HEK293 (cell line): ENCODE measurements at regions not wholly inside any gene's neighbourhood (a gene's known extent, or its start where the extent isn't known, plus 50 kb on each side); places are given as distances from the start of the nearest gene placed in this dataset.

ENCODE experiments used
- BCL11B ChIP-seq: fragments of 450-650 bp; formaldehyde crosslinking; IDR thresholded peaks from 2 replicates; pipeline ENCODE4 v1.5.1; 2016; ENCODE audit warnings: low read depth, missing biosample characterization, missing genetic modification characterization
- EGR2 ChIP-seq: fragments of 450-650 bp; formaldehyde crosslinking; IDR thresholded peaks from 2 replicates; pipeline ENCODE4 v1.5.1; 2016; ENCODE audit warnings: low read depth, missing biosample characterization, missing genetic modification characterization
- GFI1B ChIP-seq: fragments of 450-650 bp; formaldehyde crosslinking; IDR thresholded peaks from 2 replicates; pipeline ENCODE4 v1.5.1; 2016; ENCODE audit warnings: missing biosample characterization, missing genetic modification characterization
- GLI4 ChIP-seq: fragments of 450-650 bp; formaldehyde crosslinking; IDR thresholded peaks from 2 replicates; pipeline ENCODE4 v1.5.1; 2016; ENCODE audit warnings: missing biosample characterization, missing genetic modification characterization
- HOXD13 ChIP-seq: sonication (generic); formaldehyde crosslinking; IDR thresholded peaks from 2 replicates; pipeline ENCODE4 v1.8.0; 2022; ENCODE audit warnings: missing genetic modification reagents, borderline replicate concordance
- IKZF3 ChIP-seq: fragments of 450-650 bp; IDR thresholded peaks from 2 replicates; pipeline ENCODE4 v1.5.0; 2018; ENCODE audit warnings: missing biosample characterization, mild to moderate bottlenecking, missing genetic modification characterization, moderate library complexity
- MYNN ChIP-seq: fragments of 450-650 bp; formaldehyde crosslinking; IDR thresholded peaks from 2 replicates; pipeline ENCODE4 v1.5.1; 2016; ENCODE audit warnings: missing biosample characterization, missing genetic modification characterization, borderline replicate concordance
- SALL2 ChIP-seq: fragments of 450-650 bp; formaldehyde crosslinking; IDR thresholded peaks from 2 replicates; pipeline ENCODE4 v1.5.0; 2017; ENCODE audit warnings: missing biosample characterization, mild to moderate bottlenecking, missing genetic modification characterization, borderline replicate concordance
- SCRT2 ChIP-seq: fragments of 450-650 bp; formaldehyde crosslinking; IDR thresholded peaks from 2 replicates; pipeline ENCODE4 v1.5.1; 2016; ENCODE audit warnings: missing biosample characterization, missing genetic modification characterization
- ZBTB21 ChIP-seq: fragments of 450-650 bp; formaldehyde crosslinking; IDR thresholded peaks from 2 replicates; pipeline ENCODE4 v1.5.1; 2017; ENCODE audit warnings: missing biosample characterization, missing genetic modification characterization
- ZNF155 ChIP-seq: fragments of 450-650 bp; formaldehyde crosslinking; IDR thresholded peaks from 2 replicates; pipeline ENCODE4 v1.5.1; 2016; ENCODE audit warnings: missing biosample characterization, missing genetic modification characterization
- ZNF16 ChIP-seq: fragments of 450-650 bp; formaldehyde crosslinking; IDR thresholded peaks from 2 replicates; pipeline ENCODE4 v1.5.1; 2016; ENCODE audit warnings: low read depth, missing biosample characterization, missing genetic modification characterization
- ZNF184 ChIP-seq: fragments of 450-650 bp; IDR thresholded peaks from 2 replicates; pipeline ENCODE4 v1.5.1; 2018; ENCODE audit warnings: missing biosample characterization, mild to moderate bottlenecking, missing genetic modification characterization
- ZNF324 ChIP-seq: fragments of 450-650 bp; formaldehyde crosslinking; IDR thresholded peaks from 2 replicates; pipeline ENCODE4 v1.5.1; 2016; ENCODE audit warnings: missing biosample characterization, missing genetic modification characterization
- ZNF350 ChIP-seq: fragments of 450-650 bp; formaldehyde crosslinking; IDR thresholded peaks from 2 replicates; pipeline ENCODE4 v1.5.0; 2017; ENCODE audit warnings: missing biosample characterization, mild to moderate bottlenecking, missing genetic modification characterization
- ZNF37A ChIP-seq: fragments of 450-650 bp; IDR thresholded peaks from 2 replicates; pipeline ENCODE4 v1.5.1; 2018; ENCODE audit warnings: missing biosample characterization, missing genetic modification characterization
- ZNF555 ChIP-seq: fragments of 450-650 bp; formaldehyde crosslinking; conservative IDR thresholded peaks from 2 replicates; pipeline ENCODE4 v1.5.1; 2017; ENCODE audit warnings: missing biosample characterization, mild to moderate bottlenecking, missing genetic modification characterization, inconsistent platforms
- ZNF561 ChIP-seq: fragments of 450-650 bp; IDR thresholded peaks from 2 replicates; pipeline ENCODE4 v1.5.1; 2018; ENCODE audit warnings: missing biosample characterization, missing genetic modification characterization, borderline replicate concordance
- ZNF624 ChIP-seq: fragments of 450-650 bp; formaldehyde crosslinking; IDR thresholded peaks from 2 replicates; pipeline ENCODE4 v1.5.1; 2017; ENCODE audit warnings: missing biosample characterization, missing genetic modification characterization
- ZNF626 ChIP-seq: fragments of 450-650 bp; sonication (Bioruptor Pico); formaldehyde crosslinking; IDR thresholded peaks from 2 replicates; pipeline ENCODE4 v1.5.1; 2018; ENCODE audit warnings: missing biosample characterization, missing genetic modification characterization, inconsistent platforms
- ZNF660 ChIP-seq: fragments of 450-650 bp; IDR thresholded peaks from 2 replicates; pipeline ENCODE4 v1.5.1; 2018; ENCODE audit warnings: missing biosample characterization, mild to moderate bottlenecking, missing genetic modification characterization
- ZNF664 ChIP-seq: fragments of 450-650 bp; formaldehyde crosslinking; IDR thresholded peaks from 2 replicates; pipeline ENCODE4 v1.5.1; 2016; ENCODE audit warnings: missing biosample characterization, missing genetic modification characterization
- ZNF785 ChIP-seq: fragments of 450-650 bp; formaldehyde crosslinking; IDR thresholded peaks from 2 replicates; pipeline ENCODE4 v1.5.1; 2016; ENCODE audit warnings: missing biosample characterization, missing genetic modification characterization
- ZNF837 ChIP-seq: fragments of 450-650 bp; formaldehyde crosslinking; IDR thresholded peaks from 2 replicates; pipeline ENCODE4 v1.5.1; 2016; ENCODE audit warnings: missing biosample characterization, missing genetic modification characterization
- ZSCAN30 ChIP-seq: fragments of 450-650 bp; IDR thresholded peaks from 2 replicates; pipeline ENCODE4 v1.5.1; 2018; ENCODE audit warnings: missing biosample characterization, mild to moderate bottlenecking, missing genetic modification characterization, moderate library complexity
- TF ChIP-seq, protein P1 (sequence below): fragments of 450-650 bp; formaldehyde crosslinking; IDR thresholded peaks from 2 replicates; pipeline ENCODE4 v1.5.1; 2017; ENCODE audit warnings: missing biosample characterization, mild to moderate bottlenecking, missing genetic modification characterization, moderate library complexity
- TF ChIP-seq, protein P2 (sequence below): fragments of 450-650 bp; formaldehyde crosslinking; IDR thresholded peaks from 2 replicates; pipeline ENCODE4 v1.5.1; 2016; ENCODE audit warnings: missing biosample characterization, missing genetic modification characterization
- TF ChIP-seq, protein P3 (sequence below): fragments of 450-650 bp; formaldehyde crosslinking; IDR thresholded peaks from 2 replicates; pipeline ENCODE4 v1.5.1; 2017; ENCODE audit warnings: missing biosample characterization, missing genetic modification characterization
- TF ChIP-seq, protein P4 (sequence below): fragments of 450-650 bp; formaldehyde crosslinking; IDR thresholded peaks from 2 replicates; pipeline ENCODE4 v1.5.1; 2016; ENCODE audit warnings: missing biosample characterization, missing genetic modification characterization, borderline replicate concordance
- TF ChIP-seq, protein P5 (sequence below): fragments of 450-650 bp; formaldehyde crosslinking; IDR thresholded peaks from 2 replicates; pipeline ENCODE4 v1.5.1; 2017; ENCODE audit warnings: missing biosample characterization, missing genetic modification characterization

DNA sequence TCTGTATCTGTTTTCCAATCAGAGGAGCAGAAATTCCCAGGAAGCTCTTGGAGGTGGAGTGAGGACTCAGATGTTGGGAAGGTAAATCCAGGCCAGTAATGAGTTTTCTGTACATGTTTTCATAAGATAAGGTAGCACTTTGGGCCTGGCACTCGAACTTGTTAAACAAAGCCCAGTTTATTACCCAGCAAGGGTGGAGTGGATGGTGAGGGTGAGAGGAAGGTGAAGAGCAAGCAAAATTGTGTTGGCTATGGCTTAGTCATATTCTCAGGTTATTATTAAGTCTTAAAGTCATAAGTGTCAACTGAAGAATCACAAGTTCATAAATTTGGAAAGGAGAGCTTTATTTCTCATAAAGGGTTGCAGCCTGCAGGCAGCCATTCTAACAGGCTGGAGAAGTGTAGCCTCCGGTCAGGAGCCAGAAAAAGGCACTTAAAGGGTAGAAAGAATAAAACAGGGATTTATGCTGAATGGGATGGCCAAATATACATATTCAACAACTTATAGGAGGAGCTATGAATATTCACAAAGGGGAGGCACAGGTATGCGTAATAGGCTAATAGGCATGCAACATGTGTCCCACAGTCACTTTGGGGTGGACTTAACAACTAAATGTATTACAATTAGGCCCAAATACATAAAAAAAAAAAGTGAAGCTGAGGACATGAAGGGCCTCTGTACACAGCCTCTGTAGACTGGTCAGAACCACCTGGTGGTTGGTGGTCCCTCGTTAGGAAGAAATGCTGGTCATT lies 523.9 kb downstream of the LMO4 start (continued):
- no peak for TF ChIP-seq ZNF561
- TF ChIP-seq, protein P1, sequence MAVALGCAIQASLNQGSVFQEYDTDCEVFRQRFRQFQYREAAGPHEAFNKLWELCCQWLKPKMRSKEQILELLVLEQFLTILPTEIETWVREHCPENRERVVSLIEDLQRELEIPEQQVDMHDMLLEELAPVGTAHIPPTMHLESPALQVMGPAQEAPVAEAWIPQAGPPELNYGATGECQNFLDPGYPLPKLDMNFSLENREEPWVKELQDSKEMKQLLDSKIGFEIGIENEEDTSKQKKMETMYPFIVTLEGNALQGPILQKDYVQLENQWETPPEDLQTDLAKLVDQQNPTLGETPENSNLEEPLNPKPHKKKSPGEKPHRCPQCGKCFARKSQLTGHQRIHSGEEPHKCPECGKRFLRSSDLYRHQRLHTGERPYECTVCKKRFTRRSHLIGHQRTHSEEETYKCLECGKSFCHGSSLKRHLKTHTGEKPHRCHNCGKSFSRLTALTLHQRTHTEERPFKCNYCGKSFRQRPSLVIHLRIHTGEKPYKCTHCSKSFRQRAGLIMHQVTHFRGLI (tag by site-specific recombination) = peak; percentile 41; the same call in 1 of the 2 replicates
- TF ChIP-seq, protein P2, sequence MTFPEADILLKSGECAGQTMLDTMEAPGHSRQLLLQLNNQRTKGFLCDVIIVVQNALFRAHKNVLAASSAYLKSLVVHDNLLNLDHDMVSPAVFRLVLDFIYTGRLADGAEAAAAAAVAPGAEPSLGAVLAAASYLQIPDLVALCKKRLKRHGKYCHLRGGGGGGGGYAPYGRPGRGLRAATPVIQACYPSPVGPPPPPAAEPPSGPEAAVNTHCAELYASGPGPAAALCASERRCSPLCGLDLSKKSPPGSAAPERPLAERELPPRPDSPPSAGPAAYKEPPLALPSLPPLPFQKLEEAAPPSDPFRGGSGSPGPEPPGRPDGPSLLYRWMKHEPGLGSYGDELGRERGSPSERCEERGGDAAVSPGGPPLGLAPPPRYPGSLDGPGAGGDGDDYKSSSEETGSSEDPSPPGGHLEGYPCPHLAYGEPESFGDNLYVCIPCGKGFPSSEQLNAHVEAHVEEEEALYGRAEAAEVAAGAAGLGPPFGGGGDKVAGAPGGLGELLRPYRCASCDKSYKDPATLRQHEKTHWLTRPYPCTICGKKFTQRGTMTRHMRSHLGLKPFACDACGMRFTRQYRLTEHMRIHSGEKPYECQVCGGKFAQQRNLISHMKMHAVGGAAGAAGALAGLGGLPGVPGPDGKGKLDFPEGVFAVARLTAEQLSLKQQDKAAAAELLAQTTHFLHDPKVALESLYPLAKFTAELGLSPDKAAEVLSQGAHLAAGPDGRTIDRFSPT (tag by site-specific recombination) = no peak
- no peak for TF ChIP-seq ZNF555 (tag by site-specific recombination)
- TF ChIP-seq ZNF350 (tag by site-specific recombination) = no peak
- no peak for TF ChIP-seq ZNF664
- no peak for TF ChIP-seq ZNF626
- TF ChIP-seq IKZF3 (tag by site-specific recombination) = peak; percentile 35; the same call in 1 of the 2 replicates
- TF ChIP-seq ZNF37A = no peak
- TF ChIP-seq ZSCAN30 = no peak
- no peak for TF ChIP-seq BCL11B (tag by site-specific recombination)
- TF ChIP-seq, protein P3, sequence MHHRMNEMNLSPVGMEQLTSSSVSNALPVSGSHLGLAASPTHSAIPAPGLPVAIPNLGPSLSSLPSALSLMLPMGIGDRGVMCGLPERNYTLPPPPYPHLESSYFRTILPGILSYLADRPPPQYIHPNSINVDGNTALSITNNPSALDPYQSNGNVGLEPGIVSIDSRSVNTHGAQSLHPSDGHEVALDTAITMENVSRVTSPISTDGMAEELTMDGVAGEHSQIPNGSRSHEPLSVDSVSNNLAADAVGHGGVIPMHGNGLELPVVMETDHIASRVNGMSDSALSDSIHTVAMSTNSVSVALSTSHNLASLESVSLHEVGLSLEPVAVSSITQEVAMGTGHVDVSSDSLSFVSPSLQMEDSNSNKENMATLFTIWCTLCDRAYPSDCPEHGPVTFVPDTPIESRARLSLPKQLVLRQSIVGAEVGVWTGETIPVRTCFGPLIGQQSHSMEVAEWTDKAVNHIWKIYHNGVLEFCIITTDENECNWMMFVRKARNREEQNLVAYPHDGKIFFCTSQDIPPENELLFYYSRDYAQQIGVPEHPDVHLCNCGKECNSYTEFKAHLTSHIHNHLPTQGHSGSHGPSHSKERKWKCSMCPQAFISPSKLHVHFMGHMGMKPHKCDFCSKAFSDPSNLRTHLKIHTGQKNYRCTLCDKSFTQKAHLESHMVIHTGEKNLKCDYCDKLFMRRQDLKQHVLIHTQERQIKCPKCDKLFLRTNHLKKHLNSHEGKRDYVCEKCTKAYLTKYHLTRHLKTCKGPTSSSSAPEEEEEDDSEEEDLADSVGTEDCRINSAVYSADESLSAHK (tag by site-specific recombination) = 0 out of 2 replicates have a peak, but pooled peaks have one; percentile 40
- peak; percentile 91 for TF ChIP-seq GFI1B (tag by site-specific recombination)
- TF ChIP-seq ZBTB21 (tag by site-specific recombination) = no peak
- TF ChIP-seq ZNF660 (tag by site-specific recombination) = no peak
- TF ChIP-seq, protein P4, sequence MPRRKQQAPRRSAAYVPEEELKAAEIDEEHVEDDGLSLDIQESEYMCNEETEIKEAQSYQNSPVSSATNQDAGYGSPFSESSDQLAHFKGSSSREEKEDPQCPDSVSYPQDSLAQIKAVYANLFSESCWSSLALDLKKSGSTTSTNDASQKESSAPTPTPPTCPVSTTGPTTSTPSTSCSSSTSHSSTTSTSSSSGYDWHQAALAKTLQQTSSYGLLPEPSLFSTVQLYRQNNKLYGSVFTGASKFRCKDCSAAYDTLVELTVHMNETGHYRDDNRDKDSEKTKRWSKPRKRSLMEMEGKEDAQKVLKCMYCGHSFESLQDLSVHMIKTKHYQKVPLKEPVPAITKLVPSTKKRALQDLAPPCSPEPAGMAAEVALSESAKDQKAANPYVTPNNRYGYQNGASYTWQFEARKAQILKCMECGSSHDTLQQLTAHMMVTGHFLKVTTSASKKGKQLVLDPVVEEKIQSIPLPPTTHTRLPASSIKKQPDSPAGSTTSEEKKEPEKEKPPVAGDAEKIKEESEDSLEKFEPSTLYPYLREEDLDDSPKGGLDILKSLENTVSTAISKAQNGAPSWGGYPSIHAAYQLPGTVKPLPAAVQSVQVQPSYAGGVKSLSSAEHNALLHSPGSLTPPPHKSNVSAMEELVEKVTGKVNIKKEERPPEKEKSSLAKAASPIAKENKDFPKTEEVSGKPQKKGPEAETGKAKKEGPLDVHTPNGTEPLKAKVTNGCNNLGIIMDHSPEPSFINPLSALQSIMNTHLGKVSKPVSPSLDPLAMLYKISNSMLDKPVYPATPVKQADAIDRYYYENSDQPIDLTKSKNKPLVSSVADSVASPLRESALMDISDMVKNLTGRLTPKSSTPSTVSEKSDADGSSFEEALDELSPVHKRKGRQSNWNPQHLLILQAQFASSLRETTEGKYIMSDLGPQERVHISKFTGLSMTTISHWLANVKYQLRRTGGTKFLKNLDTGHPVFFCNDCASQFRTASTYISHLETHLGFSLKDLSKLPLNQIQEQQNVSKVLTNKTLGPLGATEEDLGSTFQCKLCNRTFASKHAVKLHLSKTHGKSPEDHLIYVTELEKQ (tag by site-specific recombination) = no peak; the same call in 1 of the 2 replicates
- TF ChIP-seq ZNF155 = no peak
- TF ChIP-seq, protein P5, sequence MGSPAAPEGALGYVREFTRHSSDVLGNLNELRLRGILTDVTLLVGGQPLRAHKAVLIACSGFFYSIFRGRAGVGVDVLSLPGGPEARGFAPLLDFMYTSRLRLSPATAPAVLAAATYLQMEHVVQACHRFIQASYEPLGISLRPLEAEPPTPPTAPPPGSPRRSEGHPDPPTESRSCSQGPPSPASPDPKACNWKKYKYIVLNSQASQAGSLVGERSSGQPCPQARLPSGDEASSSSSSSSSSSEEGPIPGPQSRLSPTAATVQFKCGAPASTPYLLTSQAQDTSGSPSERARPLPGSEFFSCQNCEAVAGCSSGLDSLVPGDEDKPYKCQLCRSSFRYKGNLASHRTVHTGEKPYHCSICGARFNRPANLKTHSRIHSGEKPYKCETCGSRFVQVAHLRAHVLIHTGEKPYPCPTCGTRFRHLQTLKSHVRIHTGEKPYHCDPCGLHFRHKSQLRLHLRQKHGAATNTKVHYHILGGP = no peak
- no peak for TF ChIP-seq ZNF184
- TF ChIP-seq MYNN = no peak
- no peak for TF ChIP-seq ZNF324 (tag by site-specific recombination)
- TF ChIP-seq ZNF837 (tag by site-specific recombination) = no peak
- no peak for TF ChIP-seq ZNF785 (tag by site-specific recombination)
- TF ChIP-seq ZNF16 (tag by site-specific recombination) = no peak
- no peak for TF ChIP-seq HOXD13
- TF ChIP-seq SALL2 = no peak
- TF ChIP-seq ZNF624 (tag by site-specific recombination) = no peak
- peak; percentile 75 for TF ChIP-seq SCRT2 (tag by site-specific recombination)
- no peak for TF ChIP-seq GLI4 (tag by site-specific recombination)
- no peak for TF ChIP-seq EGR2 (tag by site-specific recombination)
